GM18873 (cell line): ENCODE measurements at regions not wholly inside any gene's neighbourhood (a gene's known extent, or its start where the extent isn't known, plus 50 kb on each side); places are given as distances from the start of the nearest gene placed in this dataset.
A peak's percentile ranks its signal among the peaks of the same experiment; 100 is the strongest.
"Not testable (repeated sequence)": the region's sequence is repeated elsewhere in the genome, so short reads cannot be mapped to it uniquely, and the experiment has no call there.

ENCODE experiments used
- ATAC-seq: cut with Tn5 transposase; IDR thresholded peaks from one replicate; pipeline ENCODE4 v1.9.1; 2021; ENCODE audit warnings: mild to moderate bottlenecking, moderate library complexity, moderate number of reproducible peaks; ENCODE audit not compliant: unreplicated experiment, low FRiP score

GRCh38 chr5:108543486-108543885 lies 161.6 kb upstream of the FBXL17 start:
- no peak for ATAC-seq

GRCh38 chr5:108541836-108542235 lies 159.9 kb upstream of the FBXL17 start:
- ATAC-seq: no peak

DNA sequence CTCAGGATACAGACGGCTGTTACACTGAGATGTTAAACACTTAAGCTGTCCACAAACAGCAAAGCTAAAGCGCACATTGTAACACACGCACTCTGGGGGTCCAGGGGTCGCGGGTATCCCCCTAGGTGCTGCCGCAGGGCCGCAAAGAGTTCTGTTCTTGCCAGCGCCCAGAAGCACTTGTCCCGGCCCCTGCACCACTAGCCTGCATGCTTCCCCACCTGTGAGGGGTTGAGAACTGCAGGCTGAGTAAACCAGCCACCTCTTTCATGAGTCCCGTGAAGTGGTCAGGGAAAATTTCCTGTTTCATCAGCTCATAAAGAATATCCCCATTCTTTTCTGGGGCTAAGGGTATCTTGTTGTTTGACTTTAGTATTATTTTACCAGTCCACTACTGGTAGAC lies 154.4 kb upstream of the FBXL17 start:
- ATAC-seq: no peak

DNA sequence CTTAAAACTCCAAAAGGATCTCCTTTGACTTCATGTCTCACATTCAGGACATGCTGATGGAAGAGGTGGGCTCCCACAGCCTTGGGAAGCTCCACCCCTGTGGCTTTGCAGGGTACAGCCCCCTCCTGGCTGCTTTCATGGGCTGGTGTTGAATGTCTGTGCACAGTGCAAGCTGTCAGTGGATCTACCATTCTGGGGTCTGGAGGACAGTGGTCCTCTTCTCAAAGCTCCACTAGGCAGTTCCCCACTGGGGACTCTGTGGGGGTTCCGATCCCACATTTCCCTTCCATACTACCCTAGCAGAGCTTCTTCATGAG lies 150.2 kb upstream of the FBXL17 start:
- ATAC-seq: not testable (repeated sequence)

GRCh38 chr5:108531367-108532128 lies 149.7 kb upstream of the FBXL17 start:
- ATAC-seq: no peak

DNA sequence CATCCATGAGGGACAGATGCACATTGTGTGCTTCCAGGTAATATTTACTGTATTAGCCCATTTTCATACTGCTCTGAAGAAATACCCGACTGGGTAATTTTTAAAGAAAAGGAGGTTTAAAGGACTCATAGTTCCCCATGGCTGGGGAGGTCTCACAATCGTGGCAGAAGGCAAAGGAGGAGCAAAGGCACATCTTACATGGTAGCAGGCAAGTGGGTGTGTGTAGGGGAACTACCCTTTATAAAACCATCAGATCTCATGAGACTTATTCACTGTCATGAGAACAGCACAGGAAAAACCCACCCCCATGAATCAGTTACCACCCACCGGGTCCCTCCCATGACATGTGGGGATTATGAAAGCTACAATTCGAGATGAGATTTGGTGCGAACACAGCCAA lies 148.8 kb upstream of the FBXL17 start:
- no peak for ATAC-seq

DNA sequence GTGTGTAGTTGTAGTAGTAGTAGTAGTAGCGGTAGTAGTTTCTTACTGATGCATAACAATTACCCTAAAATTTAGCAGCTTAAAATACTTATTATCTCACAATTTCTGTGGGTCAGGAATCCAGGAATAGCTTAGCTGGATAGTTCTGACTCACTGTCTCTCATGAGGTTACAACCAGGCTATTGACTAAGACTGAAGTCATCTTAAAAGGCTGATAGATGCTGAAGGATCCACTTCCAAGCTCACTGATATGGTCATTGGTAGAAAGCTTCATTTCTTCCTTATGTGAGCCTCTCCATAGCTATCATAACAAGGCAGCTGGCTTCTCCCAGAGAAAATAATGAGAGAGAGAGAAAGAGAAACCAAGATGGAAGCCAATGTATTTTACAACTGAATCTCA lies 147.5 kb upstream of the FBXL17 start:
- ATAC-seq: no peak

DNA sequence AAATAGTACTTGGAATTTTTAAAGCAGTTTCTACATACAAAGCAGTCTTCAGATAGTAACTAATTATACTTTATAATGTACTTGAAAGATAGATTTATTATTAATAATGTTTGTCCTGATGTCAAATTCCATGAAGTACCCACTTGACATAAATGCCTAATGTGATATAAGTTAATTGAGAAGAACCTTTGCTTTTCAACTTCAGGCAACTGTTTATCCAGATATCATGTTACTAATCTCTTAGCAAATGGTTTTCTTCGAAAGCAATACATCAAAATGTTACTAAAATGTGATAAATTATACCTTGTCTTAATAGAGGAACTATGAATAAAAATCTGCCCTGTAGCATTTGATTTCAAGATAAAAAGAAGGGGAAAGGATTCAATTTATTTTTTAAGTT lies 146.8 kb upstream of the FBXL17 start:
- ATAC-seq: no peak

DNA sequence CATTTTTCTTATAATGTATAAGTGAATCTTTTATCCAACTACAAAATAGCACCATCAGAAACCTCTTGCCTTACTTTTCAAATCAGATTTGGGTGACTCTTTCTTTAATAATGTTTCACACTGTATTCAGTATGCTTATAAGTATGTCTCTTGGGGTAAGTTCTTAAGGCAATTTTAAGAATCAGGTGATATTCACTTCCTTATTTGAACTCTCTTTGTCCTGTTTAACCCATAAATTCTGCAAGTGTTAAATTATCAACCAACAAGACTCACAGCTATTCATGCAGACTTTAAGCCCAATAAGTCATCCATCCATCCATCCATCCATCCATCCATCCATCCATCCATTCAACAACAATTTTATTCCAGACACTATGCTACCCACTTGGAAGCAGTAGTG lies 142.7 kb upstream of the FBXL17 start:
- no peak for ATAC-seq

GRCh38 chr5:108523360-108523759 lies 141.5 kb upstream of the FBXL17 start:
- ATAC-seq: no peak

DNA sequence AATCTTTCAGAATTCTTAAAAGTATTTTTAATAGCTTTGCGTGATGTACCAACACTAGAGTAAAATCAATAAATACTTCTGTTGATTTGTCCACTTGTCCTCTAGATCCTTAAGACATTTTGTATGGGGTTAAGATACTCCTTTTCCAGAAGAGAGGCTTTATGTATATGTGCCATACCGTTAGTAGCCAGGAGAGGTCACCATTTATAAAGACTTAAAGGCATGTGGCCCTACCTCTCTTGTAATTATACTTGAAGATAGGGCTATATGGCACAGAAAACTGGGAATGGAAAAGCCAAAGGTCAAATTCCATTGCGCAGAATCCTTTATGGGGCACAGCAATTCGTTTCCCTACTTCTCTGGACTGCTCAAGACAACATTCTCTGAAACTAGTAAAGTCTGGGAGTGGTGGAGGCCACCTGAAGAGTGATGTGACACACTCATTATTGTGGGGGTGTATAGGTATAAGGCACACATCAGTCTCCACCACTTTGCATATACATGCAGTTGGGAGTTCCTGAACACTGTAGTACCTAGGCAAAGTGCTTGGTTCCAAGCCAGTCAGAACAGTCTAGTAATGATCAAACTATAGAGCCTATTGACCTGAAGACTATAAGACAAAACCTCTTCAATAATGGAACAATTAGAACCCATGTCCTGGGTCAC lies 140.1 kb upstream of the FBXL17 start:
- ATAC-seq: peak; percentile 43

DNA sequence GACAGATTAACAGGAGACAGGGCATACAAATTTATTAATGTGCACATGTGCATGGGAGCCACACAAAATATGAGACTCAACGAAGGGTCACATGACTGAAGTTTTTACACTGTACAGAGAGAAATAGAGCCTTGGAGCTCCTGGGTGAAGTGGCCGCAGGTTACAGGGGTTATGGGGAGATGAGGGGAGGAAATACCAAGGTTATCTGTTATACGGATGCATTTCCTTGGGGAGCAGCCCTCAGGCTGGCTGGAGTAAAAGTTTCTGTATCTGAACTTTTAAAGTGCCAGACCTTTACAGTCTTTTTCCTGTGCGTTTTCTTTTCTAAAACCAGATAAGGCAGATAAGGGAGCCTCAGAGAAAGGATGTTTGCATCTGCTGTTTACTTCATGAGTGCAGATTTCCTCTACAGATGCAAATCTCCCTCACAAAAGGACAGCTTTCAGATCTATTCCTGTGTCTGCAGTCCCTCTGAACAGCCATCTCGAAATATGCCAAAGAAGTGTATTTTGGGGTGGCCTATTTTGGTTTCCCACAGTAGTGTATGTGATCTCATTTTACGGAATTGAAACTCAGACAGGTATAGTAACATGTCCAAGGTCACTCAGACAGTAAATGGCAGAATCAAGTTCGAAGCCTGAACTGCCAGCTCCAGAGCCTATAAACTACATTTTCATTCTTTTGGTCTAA lies 139.3 kb upstream of the FBXL17 start:
- ATAC-seq: peak; percentile 90

DNA sequence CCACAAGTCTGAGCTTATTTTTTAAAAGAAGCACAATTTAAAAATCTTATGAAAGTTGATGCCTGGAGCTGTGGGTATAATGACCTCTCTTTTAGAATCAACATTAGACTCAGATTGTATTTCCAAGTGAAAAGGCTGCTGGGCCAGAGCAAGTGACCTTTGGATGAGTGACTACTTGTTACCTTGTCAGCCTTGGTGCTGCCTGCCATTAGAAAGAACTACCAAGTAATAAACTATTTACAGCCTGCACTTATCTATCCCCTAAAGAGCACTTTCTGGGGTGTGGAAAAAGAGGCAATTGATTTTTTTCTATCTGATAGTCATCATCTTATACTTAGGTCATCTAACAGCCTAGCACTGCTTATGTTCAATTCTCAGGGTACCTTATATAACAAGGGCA lies 134.9 kb upstream of the FBXL17 start:
- no peak for ATAC-seq

GRCh38 chr5:108515517-108516105 lies 133.7 kb upstream of the FBXL17 start:
- no peak for ATAC-seq

GRCh38 chr5:108508979-108509378 lies 127.1 kb upstream of the FBXL17 start:
- ATAC-seq: no peak

DNA sequence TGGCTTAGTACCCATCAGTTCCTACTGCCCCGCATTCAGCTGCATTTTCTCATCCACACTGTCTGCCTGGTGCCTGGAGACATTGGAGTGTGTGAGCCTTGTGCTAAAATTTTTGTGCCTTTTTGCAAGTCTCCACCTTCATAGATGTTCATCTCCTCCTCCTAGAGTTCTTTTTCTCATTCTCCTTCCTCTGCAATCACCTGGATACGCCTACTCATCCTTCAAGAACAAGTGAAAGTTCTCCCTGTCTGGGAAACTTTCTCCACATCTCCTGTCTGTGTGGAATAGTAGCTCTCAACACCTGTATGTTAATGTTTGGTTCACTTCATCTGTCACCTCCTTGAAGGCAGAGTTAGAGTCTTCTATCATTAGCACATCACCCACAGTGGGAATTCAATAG lies 125.7 kb upstream of the FBXL17 start:
- ATAC-seq: no peak

- ATAC-seq: no peak
Observed at GRCh38 chr5:108505608-108506007, 123.7 kb upstream of the FBXL17 start.

DNA sequence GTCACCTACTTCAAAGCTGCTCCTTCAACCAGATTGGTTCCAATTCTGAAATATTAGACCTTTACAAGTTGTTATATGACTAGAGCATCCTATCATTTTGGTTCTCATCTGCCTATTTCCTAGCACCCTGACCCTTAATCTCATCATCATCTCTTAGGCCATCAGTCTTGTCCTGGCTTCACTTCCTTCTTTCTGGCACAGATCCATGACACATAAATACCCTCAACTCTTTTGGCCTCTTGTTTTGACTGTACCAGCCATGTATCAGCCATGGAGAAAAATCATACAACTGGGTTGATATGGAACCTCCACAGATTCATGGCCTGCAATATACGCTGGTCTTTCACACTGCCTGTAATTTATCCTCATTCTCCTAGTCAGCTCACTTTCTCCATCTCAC lies 123.1 kb upstream of the FBXL17 start:
- ATAC-seq: no peak

GRCh38 chr5:108503986-108504385 lies 122.1 kb upstream of the FBXL17 start:
- ATAC-seq: no peak

GRCh38 chr5:108495615-108496014 lies 113.7 kb upstream of the FBXL17 start:
- ATAC-seq: not testable (repeated sequence)

DNA sequence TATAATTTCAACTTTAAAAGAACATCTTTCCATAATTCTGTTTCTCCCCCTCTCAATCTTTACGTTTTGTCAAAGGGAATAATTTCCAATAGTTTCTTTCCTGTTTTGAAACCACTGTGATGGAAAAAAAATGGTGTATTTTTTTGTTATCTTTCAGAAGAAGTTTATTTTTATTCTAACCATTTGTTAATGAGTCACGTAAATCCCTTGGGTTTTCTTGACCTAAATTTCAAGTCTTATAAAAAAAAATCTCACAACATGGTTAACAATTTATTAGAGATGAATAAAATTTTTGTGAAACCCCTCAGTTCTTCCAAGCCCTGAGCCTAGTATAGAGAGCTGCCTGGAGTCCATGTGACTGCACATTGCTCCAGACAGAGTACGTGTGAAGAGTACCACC lies 106.1 kb upstream of the FBXL17 start:
- no peak for ATAC-seq
